Neural crest cell (in vitro differentiated cells): ENCODE measurements at regions not wholly inside any gene's neighbourhood (a gene's known extent, or its start where the extent isn't known, plus 50 kb on each side); places are given as distances from the start of the nearest gene placed in this dataset.
"Not testable (repeated sequence)": the region's sequence is repeated elsewhere in the genome, so short reads cannot be mapped to it uniquely, and the experiment has no call there.

Source experiments
- DNase-seq: peaks from one replicate; pipeline ENCODE4 v3.0.0; 2021; ENCODE audit warnings: low read depth, mixed read lengths, low spot score
- H3K27ac Mint-ChIP-seq: one replicate; pipeline ENCODE4 v1.8.0; 2021; ENCODE audit warnings: mild to moderate bottlenecking, mixed read lengths; ENCODE audit not compliant: unreplicated experiment
- H3K27me3 Mint-ChIP-seq: 2 replicates; pipeline ENCODE4 v1.8.0; 2021; ENCODE audit warnings: low read depth, mild to moderate bottlenecking, mixed read lengths
- H3K36me3 Mint-ChIP-seq: 2 replicates; pipeline ENCODE4 v1.8.0; 2021; ENCODE audit warnings: low read depth, mild to moderate bottlenecking, mixed read lengths
- H3K4me1 Mint-ChIP-seq: 2 replicates; pipeline ENCODE4 v1.8.0; 2021; ENCODE audit warnings: mixed read lengths
- H3K4me3 Mint-ChIP-seq: one replicate; pipeline ENCODE4 v1.8.0; 2021; ENCODE audit warnings: mild to moderate bottlenecking, mixed read lengths
- H3K9me3 Mint-ChIP-seq: 2 replicates; pipeline ENCODE4 v1.8.0; 2021; ENCODE audit warnings: mixed read lengths
- CTCF ChIP-seq: fragments of 200-600 bp; sonication (generic); conservative IDR thresholded peaks from 2 replicates; pipeline ENCODE4 v1.5.0; 2021; ENCODE audit warnings: antibody characterized with exemption, mild to moderate bottlenecking

- H3K27me3 Mint-ChIP-seq: peaks cover 31% of the 10 kb centered on the region
- not testable (repeated sequence) for H3K27ac Mint-ChIP-seq, H3K4me1 Mint-ChIP-seq, DNase-seq, H3K4me3 Mint-ChIP-seq, H3K36me3 Mint-ChIP-seq, H3K9me3 Mint-ChIP-seq
Observed at GRCh38 chr9:42931045-42931444, 747.6 kb downstream of the SPATA31A6 start.

- not testable (repeated sequence) for H3K36me3 Mint-ChIP-seq, DNase-seq, H3K4me1 Mint-ChIP-seq, H3K4me3 Mint-ChIP-seq, H3K9me3 Mint-ChIP-seq, H3K27ac Mint-ChIP-seq
- peaks cover 18% of the 10 kb centered on the region for H3K27me3 Mint-ChIP-seq
Observed at GRCh38 chr9:42937583-42938235, 754.2 kb downstream of the SPATA31A6 start.

GRCh38 chr9:42947050-42947449 is 763.6 kb downstream of the SPATA31A6 start:
- not testable (repeated sequence) for H3K9me3 Mint-ChIP-seq, H3K4me3 Mint-ChIP-seq, H3K27me3 Mint-ChIP-seq, H3K4me1 Mint-ChIP-seq, DNase-seq, H3K36me3 Mint-ChIP-seq, H3K27ac Mint-ChIP-seq

- not testable (repeated sequence) for DNase-seq, H3K4me3 Mint-ChIP-seq, H3K9me3 Mint-ChIP-seq, H3K36me3 Mint-ChIP-seq, H3K27ac Mint-ChIP-seq, H3K4me1 Mint-ChIP-seq
- peaks cover 14% of the 10 kb centered on the region for H3K27me3 Mint-ChIP-seq
Observed at GRCh38 chr9:42951239-42951638, 767.8 kb downstream of the SPATA31A6 start.

GRCh38 chr9:42965155-42965554 is 781.7 kb downstream of the SPATA31A6 start:
- H3K36me3 Mint-ChIP-seq, DNase-seq, H3K9me3 Mint-ChIP-seq, H3K4me1 Mint-ChIP-seq, H3K4me3 Mint-ChIP-seq, H3K27ac Mint-ChIP-seq: not testable (repeated sequence)
- peaks cover 47% of the 10 kb centered on the region for H3K27me3 Mint-ChIP-seq

- H3K27me3 Mint-ChIP-seq: peaks cover 50% of the 10 kb centered on the region
- DNase-seq, H3K27ac Mint-ChIP-seq, H3K9me3 Mint-ChIP-seq, H3K4me3 Mint-ChIP-seq, H3K36me3 Mint-ChIP-seq, H3K4me1 Mint-ChIP-seq: not testable (repeated sequence)
Observed at GRCh38 chr9:42971872-42972271, 788.4 kb downstream of the SPATA31A6 start.

- H3K9me3 Mint-ChIP-seq, H3K4me1 Mint-ChIP-seq, H3K27ac Mint-ChIP-seq, H3K36me3 Mint-ChIP-seq, H3K4me3 Mint-ChIP-seq: not testable (repeated sequence)
- peak; percentile 9 for DNase-seq
- H3K27me3 Mint-ChIP-seq: peaks cover 47% of the 10 kb centered on the region
- peak; percentile 51 for TF ChIP-seq CTCF
Observed at GRCh38 chr9:42974725-42975124, 791.3 kb downstream of the SPATA31A6 start.

GRCh38 chr9:42984761-42985160 is 801.3 kb downstream of the SPATA31A6 start:
- not testable (repeated sequence) for H3K36me3 Mint-ChIP-seq, H3K9me3 Mint-ChIP-seq, H3K4me1 Mint-ChIP-seq, DNase-seq, H3K27ac Mint-ChIP-seq, H3K4me3 Mint-ChIP-seq
- H3K27me3 Mint-ChIP-seq: peaks cover 32% of the 10 kb centered on the region
